Urinary bladder (tissue), 4 donors: ENCODE measurements at regions not wholly inside any gene's neighbourhood (a gene's known extent, or its start where the extent isn't known, plus 50 kb on each side); places are given as distances from the start of the nearest gene placed in this dataset. TPM values are rescaled to one million over a fixed set of nuclear protein-coding genes. Genes with fewer than 3 reads are reported as not detected.

Experiments
- DNase-seq: peaks from one replicate; pipeline ENCODE4 v3.0.0-alpha.2; 2015; ENCODE audit errors: extremely low spot score
- H3K27ac ChIP-seq: one replicate; pipeline ENCODE4 v1.5.1; 2013; ENCODE audit warnings: low read depth, mild to moderate bottlenecking, moderate library complexity
- H3K36me3 ChIP-seq: one replicate; pipeline ENCODE4 v1.6.1; 2013; ENCODE audit warnings: mild to moderate bottlenecking, moderate library complexity; ENCODE audit not compliant: insufficient read depth
- H3K4me1 ChIP-seq: one replicate; pipeline ENCODE4 v1.6.1; 2013; ENCODE audit warnings: mild to moderate bottlenecking, moderate library complexity; ENCODE audit not compliant: insufficient read depth
- H3K4me3 ChIP-seq: one replicate; pipeline ENCODE4 v1.5.1; 2013; ENCODE audit warnings: low read depth, low read length
- WGBS: extraction: QIAGEN DNeasy Blood & Tissue Kit; methylation state at CpG from one replicate; pipeline ENCODE4 v1.1.7; 2013; 5-methylcytosine and 5-hydroxymethylcytosine counted together
- small RNA-seq: library from RNA; depleted of rRNA; stranded (forward); fragments of <200 nt; gene quantifications from one replicate; pipeline ENCODE3, GENCODE V24; 2014
- donor health status: healthy with polysubstance abuse.
- donor health status: healthy.

GRCh38 chr2:56127010-56127409 is 56.8 kb upstream of the CCDC85A start:
- Histone ChIP-seq H3K36me3 (no peaks in the 10 kb centered on the region), H3K4me1 (no peaks in the 10 kb centered on the region), H3K27ac (no peak overlapping the region), H3K4me3 (no peak overlapping the region)
- no peak for DNase-seq
- 83% methylated on average over 1 of the region's 1 CpG for WGBS

GRCh38 chr2:56127463-56128152 is 56.2 kb upstream of the CCDC85A start:
- Histone ChIP-seq H3K27ac (no peak overlapping the region), H3K4me3 (no peak overlapping the region), H3K36me3 (no peaks in the 10 kb centered on the region), H3K4me1 (no peaks in the 10 kb centered on the region)
- 45% methylated on average over 6 of the region's 6 CpGs for WGBS
- DNase-seq = no peak

GRCh38 chr2:56128235-56128634 is 55.6 kb upstream of the CCDC85A start:
- no peak for DNase-seq
- Histone ChIP-seq H3K4me3 (no peak overlapping the region), H3K36me3 (no peaks in the 10 kb centered on the region), H3K4me1 (no peaks in the 10 kb centered on the region), H3K27ac (no peak overlapping the region)
- WGBS = 79% methylated on average over 3 of the region's 3 CpGs

GRCh38 chr2:56130463-56131070 is 53.2 kb upstream of the CCDC85A start:
- 58% methylated on average over 5 of the region's 5 CpGs for WGBS
- H3K27ac ChIP-seq = no peak overlapping the region
- H3K36me3 ChIP-seq = no peaks in the 10 kb centered on the region

DNA sequence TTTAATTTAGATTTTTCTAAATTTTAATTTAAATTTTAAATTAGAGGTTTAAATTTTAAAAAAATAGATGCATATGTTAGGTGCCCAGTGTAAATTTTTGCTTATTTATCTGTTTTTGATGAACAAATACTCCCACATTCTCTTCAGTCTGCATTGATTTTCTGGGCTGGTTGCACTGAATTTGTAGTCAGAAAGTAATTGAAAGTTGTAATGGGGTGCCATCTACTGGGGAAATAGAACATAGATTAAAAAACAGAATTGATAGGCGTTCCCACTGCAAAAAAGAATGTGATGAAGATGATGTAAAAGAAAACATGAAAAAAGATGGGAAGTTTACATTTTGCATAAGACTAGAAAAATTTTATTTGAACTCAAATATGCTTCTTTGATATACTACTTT is 51.7 kb upstream of the CCDC85A start:
- 6% methylated on average over 1 of the region's 1 CpG for WGBS
- H3K27ac ChIP-seq = no peak overlapping the region
- no peak for DNase-seq

More at GRCh38 chr2:56130463-56131070, 53.2 kb upstream of the CCDC85A start:
- Histone ChIP-seq H3K4me3 (no peak overlapping the region), H3K4me1 (no peaks in the 10 kb centered on the region)
- no peak for DNase-seq

DNA sequence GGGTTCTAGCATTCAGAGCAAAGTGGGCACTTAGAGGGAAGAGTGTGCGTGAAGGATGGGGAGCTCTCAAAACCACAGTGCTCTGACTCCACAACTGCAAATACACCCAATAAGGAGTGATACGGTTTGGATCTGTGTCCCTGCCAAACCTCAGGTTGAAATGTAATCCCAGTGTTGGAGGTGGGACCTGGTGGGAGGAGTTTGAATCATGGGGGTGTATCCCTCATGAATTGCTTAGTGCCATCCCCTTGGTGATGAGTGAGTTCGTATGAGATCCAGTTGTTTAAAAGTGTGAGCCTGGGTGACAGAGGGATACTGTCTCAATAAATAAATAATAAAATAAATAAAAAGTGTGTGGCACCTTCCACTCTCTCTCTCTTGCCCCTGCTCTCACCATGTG is 50.3 kb upstream of the CCDC85A start:
- WGBS = 72% methylated on average over 3 of the region's 3 CpGs
- Histone ChIP-seq H3K4me3 (no peak overlapping the region), H3K27ac (no peak overlapping the region), H3K36me3 (no peaks in the 10 kb centered on the region), H3K4me1 (no peaks in the 10 kb centered on the region)
- no peak for DNase-seq

More for the DNA sequence above, 51.7 kb upstream of the CCDC85A start:
- no peak overlapping the region for H3K4me3 ChIP-seq
- no peaks in the 10 kb centered on the region for H3K4me1 ChIP-seq
- H3K36me3 ChIP-seq = no peaks in the 10 kb centered on the region

- no peak overlapping the region for H3K27ac ChIP-seq
- 47% methylated on average over 9 of the region's 9 CpGs for WGBS
- no peak for DNase-seq
- no peaks in the 10 kb centered on the region for H3K4me1 ChIP-seq
- H3K4me3 ChIP-seq = no peak overlapping the region
- H3K36me3 ChIP-seq = no peaks in the 10 kb centered on the region
These were observed 49.7 kb upstream of the CCDC85A start for GRCh38 chr2:56133931-56134629.

Small RNAs in the stretch of these regions (small RNA-seq; reads per million reads assigned to genes)
- gene MIR216A (0.18 reads per million), gene MIR216B (not detected), gene MIR217 (0.09 reads per million)
